SW480 (cell line): ENCODE measurements at regions not wholly inside any gene's neighbourhood (a gene's known extent, or its start where the extent isn't known, plus 50 kb on each side); places are given as distances from the start of the nearest gene placed in this dataset.
"Not testable (repeated sequence)": the region's sequence is repeated elsewhere in the genome, so short reads cannot be mapped to it uniquely, and the experiment has no call there.

Experiments used
- DNase-seq: peaks from one replicate; pipeline ENCODE4 v3.0.0-alpha.2; 2016; ENCODE audit warnings: low spot score

DNA sequence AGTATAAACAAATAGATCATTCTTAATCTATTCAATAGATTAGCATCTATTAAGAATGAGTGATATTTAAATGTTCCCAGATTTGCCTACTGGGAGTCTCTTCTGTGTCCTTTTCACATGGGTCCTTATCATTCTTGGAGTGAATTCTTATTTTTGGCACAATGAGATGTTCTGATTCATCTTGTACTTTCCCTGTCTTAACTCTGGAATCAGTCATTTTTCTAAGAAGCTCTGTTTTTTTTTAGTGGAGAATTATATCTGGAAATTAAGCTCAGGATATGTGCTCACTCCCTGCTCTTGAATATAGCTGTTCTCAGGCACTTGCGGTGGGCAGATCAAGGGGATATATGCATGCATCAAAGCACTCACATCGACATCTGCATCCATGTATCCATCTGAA is 625.3 kb upstream of the HS3ST1 start:
- no peak for DNase-seq

DNA sequence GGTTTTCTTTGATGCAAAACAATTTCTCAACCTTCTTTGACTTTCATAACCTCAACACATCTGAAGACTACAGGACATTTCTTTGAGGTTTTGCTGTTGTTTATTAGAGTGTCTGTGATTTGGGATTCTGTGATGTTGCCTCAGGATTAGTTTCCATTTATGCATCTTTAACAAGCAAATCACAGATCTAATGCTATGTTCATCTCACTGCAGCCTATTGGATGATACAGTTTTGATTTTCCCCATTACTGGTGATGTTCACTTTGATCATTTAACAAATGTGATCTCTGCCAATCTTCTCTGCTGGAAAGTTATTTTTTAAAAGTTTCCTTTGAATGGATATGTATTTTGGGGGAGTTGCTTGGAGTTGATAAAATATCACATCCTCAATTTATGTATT is 624.9 kb upstream of the HS3ST1 start:
- no peak for DNase-seq

DNA sequence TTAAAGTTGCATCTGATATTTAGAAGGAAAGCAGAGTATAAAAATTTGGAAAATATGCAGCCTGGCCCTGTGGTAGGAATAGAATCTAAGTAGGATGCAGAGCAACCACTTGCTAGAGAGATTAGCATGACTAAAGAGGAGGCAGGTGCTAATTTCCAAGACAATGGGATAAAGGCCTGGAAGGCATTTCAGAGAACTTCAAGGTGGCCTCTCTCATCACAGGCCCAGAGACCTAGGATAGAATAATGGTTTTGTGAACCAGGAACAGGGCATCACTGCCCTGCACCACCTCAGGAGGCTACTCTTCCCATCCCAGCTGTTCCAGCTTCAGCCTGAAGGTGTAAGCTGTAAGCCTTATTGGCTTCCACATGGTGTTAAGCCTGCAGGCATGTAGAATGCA is 621.7 kb upstream of the HS3ST1 start:
- no peak for DNase-seq

DNA sequence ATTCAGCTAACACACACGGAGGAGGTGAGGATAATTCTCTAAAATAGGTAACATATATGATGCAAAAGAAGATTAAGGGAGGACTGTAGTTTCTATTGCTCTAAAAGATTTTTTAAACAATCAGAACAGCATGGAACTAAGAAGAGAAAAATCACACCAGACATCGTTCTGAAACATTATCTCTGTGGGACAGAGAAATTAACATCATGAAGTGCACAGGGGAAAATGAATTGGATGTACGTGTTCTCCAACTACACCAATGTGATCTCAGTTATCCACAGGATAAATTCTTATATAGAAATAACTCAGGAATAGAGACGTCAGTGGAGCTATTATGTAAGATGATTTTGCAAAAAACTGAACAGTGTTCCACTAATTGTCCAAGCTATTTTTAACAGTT is 614.1 kb upstream of the HS3ST1 start:
- DNase-seq = no peak

DNA sequence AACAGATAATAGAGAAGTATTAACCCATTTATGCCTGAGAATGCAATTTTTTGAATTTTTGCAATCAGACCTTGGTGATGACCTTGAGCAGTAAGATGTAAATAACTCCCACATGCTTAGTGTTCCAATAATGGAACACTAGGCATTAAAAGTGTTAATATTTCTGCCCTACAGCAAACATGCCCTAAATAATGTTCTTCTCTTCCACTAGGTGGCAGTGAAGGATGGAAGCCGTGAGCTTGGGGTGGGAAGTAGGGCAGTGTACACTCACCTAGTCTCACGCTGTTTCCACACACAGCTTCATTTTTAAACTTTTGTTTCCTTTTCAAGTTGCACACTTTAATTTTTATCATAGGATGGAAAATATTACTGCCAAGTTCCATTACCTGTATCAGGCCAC is 613.1 kb upstream of the HS3ST1 start:
- DNase-seq = peak; percentile 1

DNA sequence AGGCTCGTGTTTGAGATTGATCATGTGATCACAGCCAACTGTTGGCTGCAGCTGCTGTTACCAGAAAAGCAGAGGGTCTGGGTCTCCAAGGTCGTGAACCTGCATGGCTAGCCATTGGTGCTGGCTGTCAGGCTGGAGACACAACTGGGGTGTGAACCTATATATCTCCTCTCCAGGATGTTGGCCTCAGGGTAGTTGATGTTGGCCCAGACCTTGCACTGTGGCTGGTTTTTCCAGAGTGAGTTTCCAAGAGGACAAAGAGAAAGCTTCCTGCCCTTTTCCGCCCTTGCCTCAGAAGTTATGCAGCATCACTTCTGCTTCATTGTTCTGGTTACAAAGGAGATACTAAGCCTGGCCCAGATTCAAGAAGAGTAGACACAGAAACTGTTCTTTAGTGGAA is 607.8 kb upstream of the HS3ST1 start:
- DNase-seq = no peak

DNA sequence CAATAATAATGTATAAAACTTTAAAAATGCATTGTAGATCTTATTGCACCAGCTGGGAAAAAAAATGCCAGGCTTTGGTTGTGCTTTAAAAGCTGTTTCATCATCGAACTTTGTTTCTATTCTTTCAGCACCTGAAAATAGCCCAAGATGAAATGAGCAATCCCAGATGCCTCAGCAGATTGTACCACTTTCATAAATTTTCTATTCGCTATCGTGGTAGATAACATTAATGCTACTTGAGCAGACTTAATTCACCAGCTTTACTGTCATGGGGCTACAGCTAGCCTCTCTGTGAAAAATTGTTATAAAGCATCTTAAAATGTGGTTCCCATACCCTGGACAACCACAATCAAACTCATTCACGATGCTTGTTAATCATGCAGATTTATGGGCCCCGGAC is 599.6 kb upstream of the HS3ST1 start:
- no peak for DNase-seq

DNA sequence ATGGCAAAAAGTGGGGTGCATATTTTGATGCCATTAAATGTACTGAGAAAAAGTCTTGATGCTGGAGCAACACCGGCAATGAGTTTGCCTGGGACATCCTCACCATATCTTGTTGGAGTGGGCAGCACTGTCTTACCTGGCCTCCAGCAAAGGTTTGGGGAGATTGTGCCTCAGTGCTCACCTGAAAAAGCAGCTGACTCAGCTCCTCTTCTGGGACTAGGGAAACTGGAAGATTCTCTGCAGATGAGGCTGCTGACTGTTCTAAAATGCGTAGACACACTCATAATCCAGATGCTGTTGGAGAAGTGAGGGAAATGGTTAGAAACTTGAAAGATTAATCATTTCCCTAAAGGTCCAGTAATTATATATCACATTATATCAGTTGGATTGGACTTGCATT is 593.7 kb upstream of the HS3ST1 start:
- DNase-seq = no peak

DNA sequence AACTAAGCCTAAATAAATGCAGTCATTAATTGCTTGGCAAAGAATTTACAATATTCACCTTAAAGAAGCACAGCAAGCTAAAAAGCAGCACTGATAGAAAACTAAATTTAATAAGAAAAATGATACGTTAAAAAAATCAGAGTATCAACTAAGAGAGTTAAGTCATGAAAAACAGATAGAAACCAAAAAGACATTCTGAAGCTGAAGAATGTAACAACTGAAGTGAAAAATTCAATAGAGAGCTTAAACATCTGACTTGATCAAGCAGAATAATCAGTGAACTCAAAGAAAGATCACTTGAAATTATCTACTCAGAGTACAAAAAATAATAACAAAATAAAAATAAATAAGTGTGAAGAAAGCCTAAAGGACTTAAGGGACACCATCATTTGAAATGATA is 588.0 kb upstream of the HS3ST1 start:
- no peak for DNase-seq

DNA sequence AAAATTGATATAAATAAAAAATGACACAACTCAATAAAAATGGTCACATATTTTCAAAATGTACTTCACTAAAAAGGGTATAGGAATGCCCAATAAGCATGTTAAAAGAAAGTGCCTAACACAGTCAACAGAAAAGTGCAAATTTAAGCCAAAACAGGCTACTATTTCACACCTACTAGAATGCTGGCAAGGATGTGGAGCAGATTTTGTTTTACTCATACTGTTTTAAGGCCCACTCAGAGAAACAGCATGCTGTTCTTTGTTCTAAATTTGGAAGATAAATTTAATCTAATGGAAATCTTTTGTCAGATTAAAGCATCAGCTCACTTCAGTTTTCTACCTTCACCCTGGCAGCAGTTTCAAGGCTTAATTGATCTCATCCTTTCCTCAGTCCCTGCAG is 576.8 kb upstream of the HS3ST1 start:
- no peak for DNase-seq

DNA sequence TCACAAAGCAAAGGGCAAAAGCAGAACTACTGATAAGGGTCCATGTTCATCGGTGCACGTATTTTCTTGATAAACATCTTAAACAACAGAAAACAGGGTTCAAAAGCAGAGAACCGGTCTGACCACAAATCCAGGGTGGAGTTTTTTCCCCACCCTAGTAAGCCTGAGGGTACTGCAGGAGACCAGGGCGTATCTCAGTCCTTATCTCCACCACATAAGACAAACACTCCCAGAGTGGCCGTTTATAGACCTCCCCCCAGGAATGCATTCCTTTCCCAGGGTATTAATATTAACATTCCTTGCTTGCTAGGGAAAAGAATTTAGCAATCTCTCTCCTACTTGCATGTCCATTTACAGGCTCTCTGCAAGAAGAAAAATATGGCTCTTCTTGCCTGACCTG is 567.9 kb upstream of the HS3ST1 start:
- DNase-seq = not testable (repeated sequence)

DNA sequence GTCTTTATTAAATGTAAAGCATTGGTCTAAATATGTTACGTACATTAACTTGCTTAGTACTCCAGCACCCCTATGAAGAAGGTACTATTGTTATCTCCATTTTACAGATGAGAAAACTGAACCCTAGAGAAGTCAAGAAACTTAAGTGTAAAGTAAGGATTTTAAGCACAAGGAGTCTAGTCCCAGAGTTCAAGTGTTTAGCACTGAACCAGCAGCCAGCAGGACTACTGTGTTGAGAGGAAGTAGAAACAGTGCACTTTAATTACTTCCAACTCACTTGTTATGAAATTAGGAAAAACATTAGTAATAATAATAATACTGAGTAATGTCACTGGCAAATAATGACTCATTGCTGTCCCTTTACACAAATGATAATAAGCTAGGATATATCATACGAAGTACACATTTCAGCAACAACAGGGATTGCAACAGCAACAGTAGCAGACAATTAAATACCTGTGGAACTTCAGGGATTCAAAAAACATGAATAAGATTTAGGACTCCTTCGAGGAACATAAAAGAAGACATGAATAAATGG is 548.1 kb upstream of the HS3ST1 start:
- no peak for DNase-seq

DNA sequence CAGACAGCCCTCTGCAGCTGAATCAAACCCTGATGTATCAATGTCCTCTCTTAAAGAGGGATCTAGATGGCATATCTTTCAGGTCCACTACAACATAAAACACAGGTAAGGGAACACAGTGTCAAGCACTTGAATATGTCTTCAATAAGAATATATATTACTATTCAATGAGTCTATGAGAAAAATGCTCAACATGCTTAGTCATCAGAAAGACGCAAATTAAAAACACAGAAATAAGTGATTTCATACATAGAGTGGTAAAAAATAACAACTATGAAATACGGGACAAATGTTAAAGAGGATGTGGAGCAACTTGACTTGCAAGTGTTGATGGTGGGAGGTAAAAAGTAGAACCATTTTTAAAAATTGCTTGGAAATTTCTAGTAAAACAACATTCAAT is 544.6 kb upstream of the HS3ST1 start:
- no peak for DNase-seq

DNA sequence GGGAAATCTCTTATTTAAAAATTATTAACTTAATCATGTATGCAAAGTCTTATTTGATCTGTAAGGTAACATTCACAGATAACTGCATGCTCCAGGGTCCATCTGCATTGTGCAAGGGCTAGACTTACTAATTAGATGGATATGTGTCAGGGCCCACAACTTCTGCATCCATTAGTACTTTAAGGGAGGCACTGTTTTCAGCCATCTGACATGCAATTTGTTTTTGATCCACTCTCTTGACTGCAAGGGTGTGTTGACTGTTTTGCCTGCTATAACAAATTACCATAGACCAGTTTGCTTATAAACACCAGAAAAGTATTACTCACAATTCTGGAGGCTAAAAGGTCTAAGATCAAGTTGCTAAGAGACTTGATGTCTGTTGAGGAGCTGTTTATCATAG is 542.1 kb upstream of the HS3ST1 start:
- no peak for DNase-seq

DNA sequence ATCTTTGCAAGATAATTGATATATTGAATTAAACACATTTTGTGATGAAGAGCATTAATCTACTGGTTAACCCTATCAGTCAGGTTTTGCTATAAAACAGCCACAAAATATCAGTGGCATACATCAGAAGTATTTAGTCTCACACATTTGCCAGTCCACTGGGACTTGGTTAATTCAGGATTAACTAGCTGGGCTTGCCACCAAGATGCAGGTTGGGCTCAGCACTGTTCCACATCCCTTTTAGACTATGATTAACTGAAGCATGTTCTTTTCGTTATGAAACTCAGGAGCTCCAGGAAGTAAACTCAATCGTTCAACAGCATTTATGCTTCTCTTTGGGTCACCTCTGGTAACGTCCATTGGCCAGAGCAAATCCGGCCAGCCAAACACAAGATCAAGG is 538.1 kb upstream of the HS3ST1 start:
- DNase-seq = no peak

DNA sequence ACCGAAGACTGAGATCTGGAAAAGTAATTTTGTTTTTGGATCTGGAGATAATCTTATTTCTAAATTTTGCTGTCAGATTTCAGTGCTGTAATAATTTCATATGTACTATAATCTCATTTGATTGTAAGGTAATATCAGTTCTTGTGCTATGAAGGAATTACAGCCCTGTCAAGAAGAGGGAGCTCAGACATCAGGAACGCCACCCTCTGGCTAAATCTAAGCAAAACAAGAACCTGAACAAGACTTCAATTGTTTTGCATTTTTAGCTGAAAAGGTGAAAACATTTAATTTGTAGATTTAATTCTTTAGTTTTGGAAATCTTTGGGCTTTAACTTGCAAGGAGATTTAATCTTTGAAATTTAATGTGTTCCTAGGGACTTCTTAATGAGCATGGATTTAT is 525.4 kb upstream of the HS3ST1 start:
- DNase-seq = peak; percentile 7

DNA sequence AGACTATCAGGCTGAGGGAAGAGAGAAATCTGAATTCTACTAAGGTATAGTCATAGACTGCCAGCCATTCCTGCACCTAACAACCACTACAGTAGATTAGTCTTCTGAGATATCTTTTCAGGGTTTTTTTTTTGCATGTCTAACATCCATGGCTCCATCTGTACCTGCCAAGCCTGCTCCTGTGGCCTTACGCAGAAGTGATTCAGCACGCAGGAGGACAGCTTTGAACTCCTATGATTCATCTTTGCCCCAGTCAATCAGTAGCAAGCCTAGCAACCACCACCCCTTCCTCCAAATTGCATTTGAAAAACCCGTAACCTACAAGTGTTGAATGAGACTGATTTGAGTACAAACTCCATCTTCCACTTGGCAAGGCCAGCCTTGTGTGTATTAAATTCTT is 520.7 kb upstream of the HS3ST1 start:
- DNase-seq = peak; percentile 7

DNA sequence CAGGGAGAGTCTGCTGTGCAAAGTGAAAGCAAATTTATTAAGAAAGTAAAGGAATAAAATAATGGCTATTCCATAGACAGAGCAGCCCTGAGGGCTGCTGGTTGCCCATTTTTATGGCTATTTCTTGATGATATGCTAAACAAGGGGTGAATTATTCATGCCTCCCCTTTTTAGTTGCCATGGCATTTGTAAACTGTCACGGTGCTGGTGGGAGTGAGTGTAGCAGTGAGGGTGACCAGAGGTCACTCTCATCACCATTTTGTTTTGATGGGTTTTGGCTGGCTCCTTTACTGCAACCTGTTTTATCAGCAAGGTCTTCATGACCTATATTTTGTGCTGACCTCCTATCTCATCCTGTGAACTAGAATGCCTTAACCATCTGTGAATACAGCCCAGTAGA is 518.9 kb upstream of the HS3ST1 start:
- not testable (repeated sequence) for DNase-seq

DNA sequence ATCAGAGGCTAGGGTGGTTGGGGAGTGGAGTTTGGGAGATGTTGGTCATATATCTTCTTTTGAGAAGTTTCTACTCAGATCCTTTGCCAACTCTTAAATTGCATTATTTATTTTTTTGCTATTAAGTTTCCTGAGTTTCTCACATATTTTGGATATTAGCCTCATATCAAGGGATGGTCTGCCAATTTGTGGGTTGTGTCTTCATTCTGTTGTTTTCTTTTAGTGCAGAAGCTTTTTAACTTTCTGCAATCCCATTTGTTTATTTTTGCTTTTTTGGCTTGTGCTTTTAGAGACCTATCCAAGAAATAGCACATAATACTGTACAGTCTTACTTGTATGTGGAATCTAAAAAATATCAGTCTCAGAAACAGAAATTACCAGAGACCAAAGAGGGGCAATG is 509.2 kb upstream of the HS3ST1 start:
- no peak for DNase-seq

DNA sequence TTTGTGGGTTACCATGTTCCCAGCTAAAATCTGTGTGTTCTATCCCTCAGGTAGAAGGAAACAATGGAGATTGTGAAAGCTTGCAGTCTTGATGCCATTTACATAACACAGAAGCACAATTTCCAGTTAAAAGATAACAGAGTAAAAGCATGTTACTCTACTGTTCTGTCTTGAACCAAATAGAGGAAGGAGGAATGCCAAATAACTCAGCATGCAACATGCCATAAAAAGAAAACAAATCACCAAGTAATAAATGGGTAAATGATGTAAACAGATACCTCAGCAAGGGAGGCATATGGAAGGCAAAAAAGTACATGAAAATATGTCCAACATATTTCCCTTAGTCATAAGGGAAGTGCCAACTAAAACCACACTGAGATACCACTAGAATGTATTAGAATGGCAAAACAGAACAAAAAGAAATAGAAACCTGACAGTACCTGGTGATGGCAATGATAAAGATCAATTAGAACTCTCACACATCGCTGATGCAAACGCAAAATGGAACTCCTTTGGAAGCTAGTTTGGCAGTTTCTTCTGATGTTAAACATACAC is 502.6 kb upstream of the HS3ST1 start:
- DNase-seq = no peak

DNA sequence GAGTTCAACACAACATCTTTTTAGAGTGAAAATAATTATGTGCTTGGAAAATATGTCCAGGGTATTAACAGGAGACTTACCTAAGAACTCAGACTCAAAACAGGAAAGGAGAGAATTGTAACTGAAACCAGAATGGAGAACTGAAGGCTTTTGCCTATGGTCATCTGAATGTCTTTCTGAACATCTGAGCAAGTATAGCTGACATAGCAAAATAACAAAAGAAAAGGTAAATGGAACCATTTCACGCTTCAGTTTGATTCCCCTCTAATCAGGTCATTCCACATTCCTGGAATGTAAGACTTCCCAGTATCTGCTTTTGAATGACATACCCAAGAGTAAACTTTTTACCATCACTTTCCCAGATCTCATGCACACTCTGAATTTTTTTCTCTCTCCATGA is 500.4 kb upstream of the HS3ST1 start:
- DNase-seq = no peak

DNA sequence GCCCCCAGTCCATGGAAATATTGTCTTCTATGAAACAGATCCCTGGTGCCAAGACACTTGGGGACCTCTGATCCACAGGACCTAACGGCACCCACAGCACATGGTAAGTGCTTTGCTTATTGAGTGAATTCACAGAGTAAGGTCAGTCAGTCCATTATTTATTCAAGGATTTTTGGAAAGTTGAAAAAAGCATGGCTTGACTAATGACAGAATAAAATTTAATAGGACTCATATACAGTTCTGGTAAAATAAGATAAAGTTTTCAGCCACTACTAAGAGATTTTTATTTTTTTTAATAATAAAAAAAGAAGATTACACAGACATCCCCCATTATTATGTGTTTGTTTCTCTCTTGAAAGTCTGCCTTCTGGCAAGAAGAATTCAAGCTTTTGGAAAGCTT is 490.6 kb upstream of the HS3ST1 start:
- DNase-seq = no peak

DNA sequence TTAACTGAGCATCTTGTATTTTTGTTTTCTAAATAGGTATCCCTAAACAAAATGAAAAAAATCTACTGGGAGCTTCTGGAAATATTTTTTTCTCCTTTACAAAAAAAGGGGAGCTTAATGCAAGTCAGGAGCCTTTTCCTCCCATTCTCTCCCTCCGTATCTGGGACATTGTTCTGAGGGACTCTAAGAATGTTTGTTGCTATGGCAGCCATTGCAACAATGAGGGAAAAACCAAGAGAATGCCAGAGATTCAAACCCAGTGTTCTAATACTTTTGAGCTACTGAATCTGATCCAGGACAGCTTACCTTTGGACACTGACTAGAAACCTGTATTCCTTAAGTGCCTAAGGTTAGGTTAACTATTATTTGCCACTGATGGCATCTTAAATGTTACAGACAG is 485.7 kb upstream of the HS3ST1 start:
- DNase-seq = no peak

DNA sequence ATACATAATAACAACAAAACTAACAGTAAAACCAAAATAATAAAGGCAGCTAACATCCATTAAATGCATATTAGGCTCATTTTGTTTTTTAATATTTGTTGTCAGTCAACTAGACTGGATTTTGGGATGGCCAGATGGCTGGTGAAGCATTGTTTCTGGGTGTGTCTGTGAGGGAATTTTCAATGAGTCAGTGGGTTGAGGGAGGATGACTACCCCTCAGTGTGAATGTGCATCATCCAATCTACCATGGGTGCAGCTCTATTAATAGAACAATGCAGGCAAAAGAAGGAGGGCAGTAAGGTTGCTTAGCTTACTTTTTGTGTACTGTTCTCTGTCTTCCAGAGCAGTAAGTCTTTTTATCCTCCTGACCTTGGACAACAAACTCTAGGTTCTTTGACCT is 484.2 kb upstream of the HS3ST1 start:
- DNase-seq = peak; percentile 17

DNA sequence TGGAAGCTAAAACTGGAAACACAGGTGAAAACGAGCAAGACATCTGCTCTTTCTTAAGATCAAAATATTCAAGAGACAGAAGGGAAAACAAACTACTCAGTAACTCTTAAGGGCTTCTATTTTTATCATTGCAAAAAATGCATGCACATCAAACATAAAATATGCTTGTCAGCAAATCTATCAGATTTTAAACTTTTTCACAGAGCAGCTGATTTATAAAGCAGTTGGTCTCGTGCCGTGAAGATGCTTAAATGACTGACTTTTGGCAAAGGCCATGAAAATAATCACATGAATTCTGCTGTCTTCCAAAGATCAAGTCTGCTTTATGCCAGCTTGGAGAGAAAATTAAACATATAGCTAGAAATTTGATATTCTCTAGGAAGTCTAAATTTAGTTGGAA is 482.1 kb upstream of the HS3ST1 start:
- DNase-seq = no peak
